ENCODE measurements at regions not wholly inside any gene's neighbourhood (a gene's known extent, or its start where the extent isn't known, plus 50 kb on each side); places are given as distances from the start of the nearest gene placed in this dataset.

- TF ChIP-seq CTCF (IDR thresholded peaks at IDR 0.05) (no peak), POLR2A (IDR thresholded peaks at IDR 0.05) (no peak)
Observed at GRCh38 chr21:35796844-35797243, 263.5 kb downstream of the SETD4 start.
